ENCODE measurements at regions not wholly inside any gene's neighbourhood (a gene's known extent, or its start where the extent isn't known, plus 50 kb on each side); places are given as distances from the start of the nearest gene placed in this dataset.

DNA sequence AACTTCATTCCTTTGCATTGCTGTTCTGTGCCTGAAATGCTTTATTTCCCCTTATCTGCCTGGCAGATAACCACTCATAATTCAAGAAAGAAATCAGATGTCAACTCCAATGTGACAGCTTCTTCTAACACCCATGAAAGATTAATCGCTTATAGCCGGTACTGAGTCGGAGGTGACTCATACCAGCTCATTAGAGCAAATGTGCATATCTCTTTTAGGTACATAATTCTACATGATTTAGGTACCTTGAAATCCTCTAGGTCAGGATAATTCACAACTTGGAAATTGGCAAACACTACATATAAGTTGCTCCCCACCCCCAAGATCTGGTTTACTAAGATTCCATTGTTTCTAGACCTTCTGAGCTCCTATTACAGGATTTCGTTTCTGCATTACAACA, 554.4 kb upstream of the SORCS1 start:
- TF ChIP-seq POLR2A (IDR thresholded peaks at IDR 0.05) (no peak), EP300 (IDR thresholded peaks at IDR 0.05) (no peak)
- TF ChIP-seq, protein P1, sequence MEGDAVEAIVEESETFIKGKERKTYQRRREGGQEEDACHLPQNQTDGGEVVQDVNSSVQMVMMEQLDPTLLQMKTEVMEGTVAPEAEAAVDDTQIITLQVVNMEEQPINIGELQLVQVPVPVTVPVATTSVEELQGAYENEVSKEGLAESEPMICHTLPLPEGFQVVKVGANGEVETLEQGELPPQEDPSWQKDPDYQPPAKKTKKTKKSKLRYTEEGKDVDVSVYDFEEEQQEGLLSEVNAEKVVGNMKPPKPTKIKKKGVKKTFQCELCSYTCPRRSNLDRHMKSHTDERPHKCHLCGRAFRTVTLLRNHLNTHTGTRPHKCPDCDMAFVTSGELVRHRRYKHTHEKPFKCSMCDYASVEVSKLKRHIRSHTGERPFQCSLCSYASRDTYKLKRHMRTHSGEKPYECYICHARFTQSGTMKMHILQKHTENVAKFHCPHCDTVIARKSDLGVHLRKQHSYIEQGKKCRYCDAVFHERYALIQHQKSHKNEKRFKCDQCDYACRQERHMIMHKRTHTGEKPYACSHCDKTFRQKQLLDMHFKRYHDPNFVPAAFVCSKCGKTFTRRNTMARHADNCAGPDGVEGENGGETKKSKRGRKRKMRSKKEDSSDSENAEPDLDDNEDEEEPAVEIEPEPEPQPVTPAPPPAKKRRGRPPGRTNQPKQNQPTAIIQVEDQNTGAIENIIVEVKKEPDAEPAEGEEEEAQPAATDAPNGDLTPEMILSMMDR (IDR thresholded peaks at IDR 0.05) = no peak
- H3K27me3 ChIP-seq = no peaks in the 10 kb centered on the region
- 24 to 41% (median 39%) methylated on average over 4 of the region's 4 CpGs for WGBS, 3 donors

DNA sequence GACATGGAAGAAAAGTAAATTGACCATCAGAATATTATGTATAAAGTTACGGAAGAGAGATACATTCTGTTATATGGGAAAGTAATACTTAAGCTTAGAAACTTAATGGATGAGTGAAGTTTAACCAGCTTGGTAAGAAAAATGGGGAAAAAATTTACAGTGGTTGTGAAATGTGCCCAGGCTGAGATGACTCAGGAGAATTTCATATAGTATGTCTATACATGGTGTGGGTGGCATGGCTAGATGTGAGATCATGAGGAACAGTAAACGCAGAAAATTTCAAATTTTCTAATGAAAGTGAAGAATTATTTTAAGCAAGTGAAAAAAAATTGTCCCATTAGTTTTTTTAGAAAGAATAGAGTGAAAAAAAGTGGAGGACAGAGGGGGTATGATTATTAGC, 552.5 kb upstream of the SORCS1 start:
- Histone ChIP-seq H3K27me3 (no peaks in the 10 kb centered on the region), H3K4me1 (ENCODE audit: insufficient read depth) (no peaks in the 10 kb centered on the region), H3K27ac (no peak overlapping the region), H3K4me3 (no peak overlapping the region), H3K9me3 (no peaks in the 10 kb centered on the region), H3K36me3 (no peaks in the 10 kb centered on the region)
- WGBS, 3 donors = 91 to 96% (median 91%) methylated on average over 2 of the region's 2 CpGs
- DNase-seq = no peak
- TF ChIP-seq POLR2A (IDR thresholded peaks at IDR 0.05) (no peak), EP300 (IDR thresholded peaks at IDR 0.05) (no peak)
- TF ChIP-seq, protein P1 (IDR thresholded peaks at IDR 0.05) = no peak
- intact Hi-C loops (cut with DNase I) = no loop called here

More for the DNA sequence above, 554.4 kb upstream of the SORCS1 start:
- H3K4me3 ChIP-seq = no peak overlapping the region
- no peak for DNase-seq
- no peak overlapping the region for H3K27ac ChIP-seq
- no peaks in the 10 kb centered on the region for H3K36me3 ChIP-seq
- H3K9me3 ChIP-seq = no peaks in the 10 kb centered on the region
- intact Hi-C loops (cut with DNase I) = no loop called here
- no peaks in the 10 kb centered on the region for H3K4me1 ChIP-seq (ENCODE audit: insufficient read depth)

DNA sequence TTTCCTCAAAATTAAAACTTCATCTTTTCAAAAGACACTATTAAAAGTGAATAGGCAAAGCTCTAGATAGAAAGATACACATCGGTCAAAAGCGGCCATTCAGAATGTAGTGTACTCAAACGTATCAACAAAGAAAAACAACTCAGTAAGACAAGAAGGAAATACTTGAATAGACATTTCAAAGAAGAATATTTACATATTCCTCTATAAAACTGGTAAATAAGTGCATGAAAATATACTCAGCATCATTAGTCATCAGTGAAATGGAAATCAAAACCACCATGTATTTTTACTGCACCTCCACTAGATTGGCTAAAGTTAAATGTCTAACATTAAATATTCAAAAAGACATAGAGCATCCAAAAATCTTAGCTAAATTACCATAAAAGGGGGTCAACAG, 551.1 kb upstream of the SORCS1 start:
- H3K36me3 ChIP-seq = no peaks in the 10 kb centered on the region
- H3K27ac ChIP-seq = no peak overlapping the region
- H3K27me3 ChIP-seq = no peaks in the 10 kb centered on the region
- WGBS, 3 donors = 80 to 90% (median 85%) methylated on average over 3 of the region's 3 CpGs
- intact Hi-C loops (cut with DNase I) = no loop called here
- no peak for DNase-seq
- TF ChIP-seq, protein P1 (IDR thresholded peaks at IDR 0.05) = no peak
- no peak for TF ChIP-seq POLR2A (IDR thresholded peaks at IDR 0.05)
- no peak for TF ChIP-seq EP300 (IDR thresholded peaks at IDR 0.05)
- no peaks in the 10 kb centered on the region for H3K4me1 ChIP-seq (ENCODE audit: insufficient read depth)
- no peaks in the 10 kb centered on the region for H3K9me3 ChIP-seq
- H3K4me3 ChIP-seq = no peak overlapping the region

DNA sequence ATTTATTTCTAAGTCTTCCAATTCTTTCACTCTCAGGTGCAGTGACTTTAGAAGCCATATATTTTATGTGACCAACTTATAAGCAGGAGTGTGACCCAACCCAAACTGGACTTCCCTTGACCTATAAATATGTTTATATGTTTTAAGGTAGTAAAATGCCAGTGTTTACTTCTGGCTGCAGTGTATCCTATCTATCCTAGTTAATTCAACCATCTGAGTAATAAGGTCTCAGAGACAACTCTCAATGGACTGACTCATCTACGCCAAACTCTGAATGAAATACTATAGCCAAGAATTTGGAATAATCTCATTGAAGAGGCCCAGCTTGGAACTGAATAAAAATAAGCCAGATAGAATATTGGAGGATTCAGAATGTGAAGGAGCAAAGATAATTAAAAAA, 544.5 kb upstream of the SORCS1 start:
- 70 to 85% (median 77%) methylated on average over 1 of the region's 1 CpG for WGBS, 3 donors
- H3K36me3 ChIP-seq = no peaks in the 10 kb centered on the region
- TF ChIP-seq, protein P1 (IDR thresholded peaks at IDR 0.05) = no peak
- TF ChIP-seq EP300 (IDR thresholded peaks at IDR 0.05) (no peak), POLR2A (IDR thresholded peaks at IDR 0.05) (no peak)
- H3K4me3 ChIP-seq = no peak overlapping the region
- intact Hi-C loops (cut with DNase I) = no loop called here
- H3K4me1 ChIP-seq (ENCODE audit: insufficient read depth) = no peaks in the 10 kb centered on the region
- no peaks in the 10 kb centered on the region for H3K9me3 ChIP-seq
- no peak for DNase-seq
- H3K27me3 ChIP-seq = no peaks in the 10 kb centered on the region
- H3K27ac ChIP-seq = no peak overlapping the region

Data from ovary (tissue), 7 donors.